BJ (cell line): ENCODE measurements at regions not wholly inside any gene's neighbourhood (a gene's known extent, or its start where the extent isn't known, plus 50 kb on each side); places are given as distances from the start of the nearest gene placed in this dataset.

Source experiments
- CTCF ChIA-PET: fragments of 350-600 bp; formaldehyde crosslinking; extraction: SDS; loops from one replicate; lab custom pipeline; 2021; ENCODE audit warnings: antibody characterized with exemption, inconsistent platforms; lab: Yijun Ruan, JAX
- POLR2A ChIA-PET: fragments of 300-600 bp; sonication (Branson Sonifier 250); formaldehyde crosslinking; extraction: SDS; loops from one replicate; lab custom pipeline; 2021; ENCODE audit warnings: antibody characterized with exemption; lab: Charles Lee
- DNase-seq: peaks from one replicate; pipeline ENCODE4 v3.0.0-alpha.2; 2011; ENCODE audit warnings: low read depth
- H3K27me3 ChIP-seq: 2 replicates; pipeline ENCODE4 v1.6.0; 2011; ENCODE audit warnings: low read length; ENCODE audit not compliant: control insufficient read depth, insufficient read depth
- H3K36me3 ChIP-seq: 2 replicates; pipeline ENCODE4 v1.5.1; 2011; ENCODE audit warnings: low read length; ENCODE audit not compliant: control insufficient read depth, insufficient read depth
- H3K4me3 ChIP-seq: 2 replicates; pipeline ENCODE4 v1.5.1; 2011; ENCODE audit warnings: low read depth, mild to moderate bottlenecking, control low read depth, low read length
- CTCF ChIP-seq: IDR thresholded peaks from 2 replicates; pipeline ENCODE4 v1.5.1; 2011; ENCODE audit warnings: low read depth, mild to moderate bottlenecking, control low read depth, inconsistent platforms, low read length, moderate library complexity; ENCODE audit not compliant: insufficient read depth

GRCh38 chr5:168184103-168184502 is 107.3 kb upstream of the WWC1 start:
- CTCF ChIA-PET, result interaction anchor here (1.1 to 2.1 kb wide), 3 partner anchors 9 to 78 kb away, joined by 3 to 8 read pairs (median 4); no protein-coding TSS in a partner anchor
- Histone ChIP-seq H3K4me3 (no peak overlapping the region), H3K36me3 (no peaks in the 10 kb centered on the region), H3K27me3 (no peaks in the 10 kb centered on the region)
- no peak for DNase-seq
- TF ChIP-seq CTCF, result no peak
- POLR2A ChIA-PET, result no interaction called here

- H3K27me3 ChIP-seq, result no peaks in the 10 kb centered on the region
- ChIA-PET POLR2A (no interaction called here), CTCF (interaction anchor here (1.2 kb wide), 1 partner anchor 17 kb away, joined by 4 read pairs; no protein-coding TSS in a partner anchor)
- no peaks in the 10 kb centered on the region for H3K36me3 ChIP-seq
- H3K4me3 ChIP-seq, result no peak overlapping the region
- no peak for TF ChIP-seq CTCF
- DNase-seq, result no peak
Measured at GRCh38 chr5:168186289-168187074, 105.0 kb upstream of the WWC1 start.

- no peaks in the 10 kb centered on the region for H3K27me3 ChIP-seq
- H3K36me3 ChIP-seq, result no peaks in the 10 kb centered on the region
- POLR2A ChIA-PET, result no interaction called here
- no peak overlapping the region for H3K4me3 ChIP-seq
- no peak for DNase-seq
- TF ChIP-seq CTCF, result no peak
- CTCF ChIA-PET, result no interaction called here
Measured at GRCh38 chr5:168187614-168188013, 103.8 kb upstream of the WWC1 start.

GRCh38 chr5:168188182-168188581 is 103.3 kb upstream of the WWC1 start:
- Histone ChIP-seq H3K27me3 (no peaks in the 10 kb centered on the region), H3K4me3 (no peak overlapping the region), H3K36me3 (no peaks in the 10 kb centered on the region)
- no peak for DNase-seq
- ChIA-PET POLR2A (no interaction called here), CTCF (interaction anchor here (0.6 kb wide), 1 partner anchor 152 kb away, joined by 3 read pairs; no protein-coding TSS in a partner anchor)
- no peak for TF ChIP-seq CTCF

- no peak overlapping the region for H3K4me3 ChIP-seq
- H3K36me3 ChIP-seq, result no peaks in the 10 kb centered on the region
- TF ChIP-seq CTCF, result no peak
- ChIA-PET POLR2A (no interaction called here), CTCF (interaction anchor here (2.8 kb wide), 1 partner anchor 8 kb away, joined by 8 read pairs; no protein-coding TSS in a partner anchor)
- no peak for DNase-seq
- 0 out of 2 replicates have a peak, but pooled peaks cover 1% of the 10 kb centered on the region for H3K27me3 ChIP-seq
Measured at GRCh38 chr5:168192120-168192519, 99.3 kb upstream of the WWC1 start.
